K562 (cell line): ENCODE measurements at regions not wholly inside any gene's neighbourhood (a gene's known extent, or its start where the extent isn't known, plus 50 kb on each side); places are given as distances from the start of the nearest gene placed in this dataset.

ENCODE experiments used
- ARID3A ChIP-seq: IDR thresholded peaks from 2 replicates; pipeline ENCODE4 v1.6.1; 2012; ENCODE audit warnings: low read depth, low read length, improper control_type of control experiment, borderline replicate concordance
- SMAD4 ChIP-seq: fragments of 250-450 bp; sonication (Bioruptor Pico); conservative IDR thresholded peaks from 2 replicates; pipeline ENCODE4 v1.8.0; 2021; ENCODE audit warnings: inconsistent platforms, mild to moderate bottlenecking, moderate library complexity
- ZNF75A ChIP-seq: fragments of 450-650 bp; formaldehyde crosslinking; IDR thresholded peaks from 2 replicates; pipeline ENCODE4 v1.4.0; 2020; ENCODE audit warnings: mild to moderate bottlenecking
- TF ChIP-seq, protein P1 (sequence below), 2 experiments: fragments of 450-650 bp; formaldehyde crosslinking in 1 of 2; IDR thresholded peaks; 2 replicates each; pipeline versions ENCODE4 v1.4.0 to v1.6.1; 2014 to 2020; ENCODE audit warnings: mild to moderate bottlenecking in 2 of 2, borderline replicate concordance in 1 of 2, low read depth in 1 of 2
- TF ChIP-seq, protein P2 (sequence below): fragments of 450-650 bp; IDR thresholded peaks from 2 replicates; pipeline ENCODE4 v1.6.1; 2016; ENCODE audit warnings: mild to moderate bottlenecking, moderate library complexity

GRCh38 chr4:18593297-18594002, 571.9 kb upstream of the LCORL start (continued):
- TF ChIP-seq, protein P1, sequence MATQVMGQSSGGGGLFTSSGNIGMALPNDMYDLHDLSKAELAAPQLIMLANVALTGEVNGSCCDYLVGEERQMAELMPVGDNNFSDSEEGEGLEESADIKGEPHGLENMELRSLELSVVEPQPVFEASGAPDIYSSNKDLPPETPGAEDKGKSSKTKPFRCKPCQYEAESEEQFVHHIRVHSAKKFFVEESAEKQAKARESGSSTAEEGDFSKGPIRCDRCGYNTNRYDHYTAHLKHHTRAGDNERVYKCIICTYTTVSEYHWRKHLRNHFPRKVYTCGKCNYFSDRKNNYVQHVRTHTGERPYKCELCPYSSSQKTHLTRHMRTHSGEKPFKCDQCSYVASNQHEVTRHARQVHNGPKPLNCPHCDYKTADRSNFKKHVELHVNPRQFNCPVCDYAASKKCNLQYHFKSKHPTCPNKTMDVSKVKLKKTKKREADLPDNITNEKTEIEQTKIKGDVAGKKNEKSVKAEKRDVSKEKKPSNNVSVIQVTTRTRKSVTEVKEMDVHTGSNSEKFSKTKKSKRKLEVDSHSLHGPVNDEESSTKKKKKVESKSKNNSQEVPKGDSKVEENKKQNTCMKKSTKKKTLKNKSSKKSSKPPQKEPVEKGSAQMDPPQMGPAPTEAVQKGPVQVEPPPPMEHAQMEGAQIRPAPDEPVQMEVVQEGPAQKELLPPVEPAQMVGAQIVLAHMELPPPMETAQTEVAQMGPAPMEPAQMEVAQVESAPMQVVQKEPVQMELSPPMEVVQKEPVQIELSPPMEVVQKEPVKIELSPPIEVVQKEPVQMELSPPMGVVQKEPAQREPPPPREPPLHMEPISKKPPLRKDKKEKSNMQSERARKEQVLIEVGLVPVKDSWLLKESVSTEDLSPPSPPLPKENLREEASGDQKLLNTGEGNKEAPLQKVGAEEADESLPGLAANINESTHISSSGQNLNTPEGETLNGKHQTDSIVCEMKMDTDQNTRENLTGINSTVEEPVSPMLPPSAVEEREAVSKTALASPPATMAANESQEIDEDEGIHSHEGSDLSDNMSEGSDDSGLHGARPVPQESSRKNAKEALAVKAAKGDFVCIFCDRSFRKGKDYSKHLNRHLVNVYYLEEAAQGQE (IDR thresholded peaks at IDR 0.05; ENCODE audit: borderline replicate concordance), result peak; percentile 68
- TF ChIP-seq, protein P1 (CRISPR knock-in tag; IDR thresholded peaks at IDR 0.05; ENCODE audit: low read depth), result no peak
- TF ChIP-seq SMAD4 (no peak), ARID3A (no peak), ZNF75A (CRISPR knock-in tag) (no peak)
- TF ChIP-seq, protein P2, sequence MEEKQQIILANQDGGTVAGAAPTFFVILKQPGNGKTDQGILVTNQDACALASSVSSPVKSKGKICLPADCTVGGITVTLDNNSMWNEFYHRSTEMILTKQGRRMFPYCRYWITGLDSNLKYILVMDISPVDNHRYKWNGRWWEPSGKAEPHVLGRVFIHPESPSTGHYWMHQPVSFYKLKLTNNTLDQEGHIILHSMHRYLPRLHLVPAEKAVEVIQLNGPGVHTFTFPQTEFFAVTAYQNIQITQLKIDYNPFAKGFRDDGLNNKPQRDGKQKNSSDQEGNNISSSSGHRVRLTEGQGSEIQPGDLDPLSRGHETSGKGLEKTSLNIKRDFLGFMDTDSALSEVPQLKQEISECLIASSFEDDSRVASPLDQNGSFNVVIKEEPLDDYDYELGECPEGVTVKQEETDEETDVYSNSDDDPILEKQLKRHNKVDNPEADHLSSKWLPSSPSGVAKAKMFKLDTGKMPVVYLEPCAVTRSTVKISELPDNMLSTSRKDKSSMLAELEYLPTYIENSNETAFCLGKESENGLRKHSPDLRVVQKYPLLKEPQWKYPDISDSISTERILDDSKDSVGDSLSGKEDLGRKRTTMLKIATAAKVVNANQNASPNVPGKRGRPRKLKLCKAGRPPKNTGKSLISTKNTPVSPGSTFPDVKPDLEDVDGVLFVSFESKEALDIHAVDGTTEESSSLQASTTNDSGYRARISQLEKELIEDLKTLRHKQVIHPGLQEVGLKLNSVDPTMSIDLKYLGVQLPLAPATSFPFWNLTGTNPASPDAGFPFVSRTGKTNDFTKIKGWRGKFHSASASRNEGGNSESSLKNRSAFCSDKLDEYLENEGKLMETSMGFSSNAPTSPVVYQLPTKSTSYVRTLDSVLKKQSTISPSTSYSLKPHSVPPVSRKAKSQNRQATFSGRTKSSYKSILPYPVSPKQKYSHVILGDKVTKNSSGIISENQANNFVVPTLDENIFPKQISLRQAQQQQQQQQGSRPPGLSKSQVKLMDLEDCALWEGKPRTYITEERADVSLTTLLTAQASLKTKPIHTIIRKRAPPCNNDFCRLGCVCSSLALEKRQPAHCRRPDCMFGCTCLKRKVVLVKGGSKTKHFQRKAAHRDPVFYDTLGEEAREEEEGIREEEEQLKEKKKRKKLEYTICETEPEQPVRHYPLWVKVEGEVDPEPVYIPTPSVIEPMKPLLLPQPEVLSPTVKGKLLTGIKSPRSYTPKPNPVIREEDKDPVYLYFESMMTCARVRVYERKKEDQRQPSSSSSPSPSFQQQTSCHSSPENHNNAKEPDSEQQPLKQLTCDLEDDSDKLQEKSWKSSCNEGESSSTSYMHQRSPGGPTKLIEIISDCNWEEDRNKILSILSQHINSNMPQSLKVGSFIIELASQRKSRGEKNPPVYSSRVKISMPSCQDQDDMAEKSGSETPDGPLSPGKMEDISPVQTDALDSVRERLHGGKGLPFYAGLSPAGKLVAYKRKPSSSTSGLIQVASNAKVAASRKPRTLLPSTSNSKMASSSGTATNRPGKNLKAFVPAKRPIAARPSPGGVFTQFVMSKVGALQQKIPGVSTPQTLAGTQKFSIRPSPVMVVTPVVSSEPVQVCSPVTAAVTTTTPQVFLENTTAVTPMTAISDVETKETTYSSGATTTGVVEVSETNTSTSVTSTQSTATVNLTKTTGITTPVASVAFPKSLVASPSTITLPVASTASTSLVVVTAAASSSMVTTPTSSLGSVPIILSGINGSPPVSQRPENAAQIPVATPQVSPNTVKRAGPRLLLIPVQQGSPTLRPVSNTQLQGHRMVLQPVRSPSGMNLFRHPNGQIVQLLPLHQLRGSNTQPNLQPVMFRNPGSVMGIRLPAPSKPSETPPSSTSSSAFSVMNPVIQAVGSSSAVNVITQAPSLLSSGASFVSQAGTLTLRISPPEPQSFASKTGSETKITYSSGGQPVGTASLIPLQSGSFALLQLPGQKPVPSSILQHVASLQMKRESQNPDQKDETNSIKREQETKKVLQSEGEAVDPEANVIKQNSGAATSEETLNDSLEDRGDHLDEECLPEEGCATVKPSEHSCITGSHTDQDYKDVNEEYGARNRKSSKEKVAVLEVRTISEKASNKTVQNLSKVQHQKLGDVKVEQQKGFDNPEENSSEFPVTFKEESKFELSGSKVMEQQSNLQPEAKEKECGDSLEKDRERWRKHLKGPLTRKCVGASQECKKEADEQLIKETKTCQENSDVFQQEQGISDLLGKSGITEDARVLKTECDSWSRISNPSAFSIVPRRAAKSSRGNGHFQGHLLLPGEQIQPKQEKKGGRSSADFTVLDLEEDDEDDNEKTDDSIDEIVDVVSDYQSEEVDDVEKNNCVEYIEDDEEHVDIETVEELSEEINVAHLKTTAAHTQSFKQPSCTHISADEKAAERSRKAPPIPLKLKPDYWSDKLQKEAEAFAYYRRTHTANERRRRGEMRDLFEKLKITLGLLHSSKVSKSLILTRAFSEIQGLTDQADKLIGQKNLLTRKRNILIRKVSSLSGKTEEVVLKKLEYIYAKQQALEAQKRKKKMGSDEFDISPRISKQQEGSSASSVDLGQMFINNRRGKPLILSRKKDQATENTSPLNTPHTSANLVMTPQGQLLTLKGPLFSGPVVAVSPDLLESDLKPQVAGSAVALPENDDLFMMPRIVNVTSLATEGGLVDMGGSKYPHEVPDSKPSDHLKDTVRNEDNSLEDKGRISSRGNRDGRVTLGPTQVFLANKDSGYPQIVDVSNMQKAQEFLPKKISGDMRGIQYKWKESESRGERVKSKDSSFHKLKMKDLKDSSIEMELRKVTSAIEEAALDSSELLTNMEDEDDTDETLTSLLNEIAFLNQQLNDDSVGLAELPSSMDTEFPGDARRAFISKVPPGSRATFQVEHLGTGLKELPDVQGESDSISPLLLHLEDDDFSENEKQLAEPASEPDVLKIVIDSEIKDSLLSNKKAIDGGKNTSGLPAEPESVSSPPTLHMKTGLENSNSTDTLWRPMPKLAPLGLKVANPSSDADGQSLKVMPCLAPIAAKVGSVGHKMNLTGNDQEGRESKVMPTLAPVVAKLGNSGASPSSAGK, result no peak
